ENCODE measurements at regions not wholly inside any gene's neighbourhood (a gene's known extent, or its start where the extent isn't known, plus 50 kb on each side); places are given as distances from the start of the nearest gene placed in this dataset.

DNA sequence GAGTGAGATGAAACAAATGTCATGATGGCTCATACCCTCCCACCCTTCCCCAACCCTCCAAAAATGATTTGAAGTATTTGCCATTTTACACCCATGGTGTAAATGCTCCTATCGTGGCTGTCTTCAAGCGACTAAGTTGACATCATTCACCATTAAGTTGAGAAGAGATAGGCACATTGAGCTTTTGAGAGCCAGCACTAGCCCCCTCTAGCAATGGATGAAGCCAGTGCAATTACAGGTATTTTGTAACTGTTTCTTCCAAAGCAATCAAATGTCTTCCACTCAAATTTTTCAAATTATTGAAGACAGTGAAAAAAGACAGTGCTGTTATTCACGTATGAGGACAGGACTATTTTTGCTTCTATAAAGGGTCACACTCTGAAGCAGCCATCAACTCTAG is 371.5 kb upstream of the KLF4 start:
- intact Hi-C loops (cut with DNase I): no loop called here
- H3K27ac ChIP-seq: no peak overlapping the region
- no peaks in the 10 kb centered on the region for H3K9me3 ChIP-seq (replicated peaks in 1 of 3)
- no peak overlapping the region for H3K4me3 ChIP-seq
- TF ChIP-seq, protein P1, sequence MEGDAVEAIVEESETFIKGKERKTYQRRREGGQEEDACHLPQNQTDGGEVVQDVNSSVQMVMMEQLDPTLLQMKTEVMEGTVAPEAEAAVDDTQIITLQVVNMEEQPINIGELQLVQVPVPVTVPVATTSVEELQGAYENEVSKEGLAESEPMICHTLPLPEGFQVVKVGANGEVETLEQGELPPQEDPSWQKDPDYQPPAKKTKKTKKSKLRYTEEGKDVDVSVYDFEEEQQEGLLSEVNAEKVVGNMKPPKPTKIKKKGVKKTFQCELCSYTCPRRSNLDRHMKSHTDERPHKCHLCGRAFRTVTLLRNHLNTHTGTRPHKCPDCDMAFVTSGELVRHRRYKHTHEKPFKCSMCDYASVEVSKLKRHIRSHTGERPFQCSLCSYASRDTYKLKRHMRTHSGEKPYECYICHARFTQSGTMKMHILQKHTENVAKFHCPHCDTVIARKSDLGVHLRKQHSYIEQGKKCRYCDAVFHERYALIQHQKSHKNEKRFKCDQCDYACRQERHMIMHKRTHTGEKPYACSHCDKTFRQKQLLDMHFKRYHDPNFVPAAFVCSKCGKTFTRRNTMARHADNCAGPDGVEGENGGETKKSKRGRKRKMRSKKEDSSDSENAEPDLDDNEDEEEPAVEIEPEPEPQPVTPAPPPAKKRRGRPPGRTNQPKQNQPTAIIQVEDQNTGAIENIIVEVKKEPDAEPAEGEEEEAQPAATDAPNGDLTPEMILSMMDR (IDR thresholded peaks at IDR 0.05): no peak
- no peak for TF ChIP-seq POLR2A (IDR thresholded peaks at IDR 0.05)
- H3K4me1 ChIP-seq (replicated peaks in 1 of 2): peaks cover 0 to 10% of the 10 kb centered on the region in 2 donors
- no peak for DNase-seq
- 81 to 86% (median 82%) methylated on average over 3 of the region's 3 CpGs for WGBS, 4 donors
- no peaks in the 10 kb centered on the region for H3K36me3 ChIP-seq (replicated peaks in 1 of 2)
- no peaks in the 10 kb centered on the region for H3K27me3 ChIP-seq

DNA sequence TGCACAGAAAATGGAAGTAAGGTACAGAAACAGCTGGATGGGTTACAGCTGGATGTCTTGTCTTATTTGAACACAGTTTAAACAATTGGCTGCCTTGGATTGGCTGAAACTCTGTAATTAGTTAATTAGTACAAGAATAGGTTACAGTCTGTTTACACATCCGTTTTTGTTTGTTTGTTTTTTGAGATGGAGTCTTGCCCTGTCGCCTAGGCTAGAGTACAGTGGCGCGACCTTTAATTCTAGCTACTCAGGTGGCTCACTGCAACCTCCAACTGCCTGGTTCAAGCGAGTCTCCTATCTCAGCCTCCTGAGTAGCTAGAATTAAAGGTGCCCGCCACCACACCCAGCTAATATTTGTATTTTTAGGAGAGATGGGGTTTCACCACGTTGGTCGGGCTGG is 368.7 kb upstream of the KLF4 start:
- H3K9me3 ChIP-seq (replicated peaks in 1 of 3): no peaks in the 10 kb centered on the region
- 89 to 96% (median 92%) methylated on average over 8 of the region's 8 CpGs for WGBS, 4 donors
- intact Hi-C loops (cut with DNase I): no loop called here
- no peak for DNase-seq
- TF ChIP-seq, protein P1 (IDR thresholded peaks at IDR 0.05): no peak
- no peak for TF ChIP-seq POLR2A (IDR thresholded peaks at IDR 0.05)
- no peaks in the 10 kb centered on the region for H3K27me3 ChIP-seq
- H3K27ac ChIP-seq: no peak overlapping the region
- no peaks in the 10 kb centered on the region for H3K36me3 ChIP-seq (replicated peaks in 1 of 2)
- H3K4me3 ChIP-seq: no peak overlapping the region
- peaks cover 0 to 10% of the 10 kb centered on the region in 2 donors for H3K4me1 ChIP-seq (replicated peaks in 1 of 2)

DNA sequence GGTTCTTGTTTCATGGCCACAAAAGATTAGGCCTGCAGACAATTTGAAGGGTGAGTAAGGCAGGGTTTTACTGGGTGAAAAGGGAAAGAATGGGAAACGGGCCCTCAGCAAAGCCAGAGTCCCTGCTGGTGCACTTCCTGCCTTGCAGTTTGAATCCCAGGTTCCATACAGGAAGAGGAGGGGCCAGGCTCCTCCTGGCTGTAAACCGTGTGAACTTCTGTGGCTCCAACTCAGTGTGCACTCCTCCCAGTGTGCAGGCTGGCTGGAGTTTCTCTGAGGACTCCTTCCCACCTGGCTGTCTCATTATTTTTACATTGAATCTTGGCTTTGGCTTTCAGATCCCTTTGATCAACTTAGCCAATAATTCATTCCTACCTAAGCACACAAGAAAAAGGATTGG is 367.1 kb upstream of the KLF4 start:
- intact Hi-C loops (cut with DNase I): no loop called here
- Histone ChIP-seq H3K27ac (no peak overlapping the region), H3K36me3 (replicated peaks in 1 of 2) (no peaks in the 10 kb centered on the region), H3K4me1 (replicated peaks in 1 of 2) (peaks cover 0 to 10% of the 10 kb centered on the region in 2 donors), H3K9me3 (replicated peaks in 1 of 3) (no peaks in the 10 kb centered on the region), H3K4me3 (no peak overlapping the region), H3K27me3 (no peaks in the 10 kb centered on the region)
- WGBS, 4 donors: 57 to 85% (median 59%) methylated on average over 2 of the region's 2 CpGs
- no peak for DNase-seq
- TF ChIP-seq, protein P1 (IDR thresholded peaks at IDR 0.05): no peak
- no peak for TF ChIP-seq POLR2A (IDR thresholded peaks at IDR 0.05)

DNA sequence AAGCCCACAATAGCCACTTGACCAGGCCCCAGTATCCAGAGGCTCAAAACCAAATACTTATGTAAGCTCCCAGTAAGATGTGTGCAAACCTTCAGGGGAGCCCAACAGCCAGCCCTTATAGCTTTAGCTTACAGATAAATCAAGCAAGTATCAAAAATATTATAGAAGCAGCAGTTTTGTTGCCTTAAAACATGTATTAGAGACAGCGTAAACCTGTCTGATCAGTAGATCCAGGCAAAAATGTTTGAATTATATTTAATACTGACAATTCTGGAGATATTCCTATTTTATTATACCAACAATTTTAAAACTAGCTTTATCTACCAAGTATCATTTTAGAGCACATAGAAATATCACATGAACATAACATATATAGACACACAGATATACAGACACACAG is 365.6 kb upstream of the KLF4 start:
- 90 to 100% (median 98%) methylated on average over 1 of the region's 1 CpG for WGBS, 4 donors
- H3K4me1 ChIP-seq (replicated peaks in 1 of 2): peaks cover 0 to 10% of the 10 kb centered on the region in 2 donors
- TF ChIP-seq, protein P1 (IDR thresholded peaks at IDR 0.05): no peak
- TF ChIP-seq POLR2A (IDR thresholded peaks at IDR 0.05): no peak
- no peak overlapping the region for H3K4me3 ChIP-seq
- no peaks in the 10 kb centered on the region for H3K9me3 ChIP-seq (replicated peaks in 1 of 3)
- H3K27ac ChIP-seq: no peak overlapping the region
- no peaks in the 10 kb centered on the region for H3K36me3 ChIP-seq (replicated peaks in 1 of 2)
- intact Hi-C loops (cut with DNase I): no loop called here
- DNase-seq: no peak
- no peaks in the 10 kb centered on the region for H3K27me3 ChIP-seq

All from adrenal gland (tissue), 9 donors.